GM20000 (cell line): ENCODE measurements at regions not wholly inside any gene's neighbourhood (a gene's known extent, or its start where the extent isn't known, plus 50 kb on each side); places are given as distances from the start of the nearest gene placed in this dataset.

ENCODE experiments used
- DNase-seq: peaks from one replicate; pipeline ENCODE4 v3.0.0; 2012; ENCODE audit warnings: low spot score
- CTCF ChIP-seq: IDR thresholded peaks from 2 replicates; pipeline ENCODE4 v1.5.1; 2012; ENCODE audit warnings: mild to moderate bottlenecking, control low read depth; ENCODE audit errors: extremely low read depth, missing control alignments

GRCh38 chr5:125503946-125504345, 757.5 kb upstream of the ZNF608 start:
- DNase-seq: no peak
- no peak for TF ChIP-seq CTCF

GRCh38 chr5:125505115-125505514, 758.7 kb upstream of the ZNF608 start:
- TF ChIP-seq CTCF: no peak
- no peak for DNase-seq

- no peak for TF ChIP-seq CTCF
- DNase-seq: no peak
Observed at GRCh38 chr5:125506124-125506523, 759.7 kb upstream of the ZNF608 start.

GRCh38 chr5:125508225-125508624, 761.8 kb upstream of the ZNF608 start:
- TF ChIP-seq CTCF: no peak
- no peak for DNase-seq

- DNase-seq: no peak
- no peak for TF ChIP-seq CTCF
Observed at GRCh38 chr5:125510651-125511050, 764.2 kb upstream of the ZNF608 start.

- no peak for DNase-seq
- TF ChIP-seq CTCF: no peak
Observed at GRCh38 chr5:125517973-125518550, 771.6 kb upstream of the ZNF608 start.

GRCh38 chr5:125521289-125521688, 774.9 kb upstream of the ZNF608 start:
- TF ChIP-seq CTCF: no peak
- DNase-seq: no peak
